Iris pigment epithelial cell (primary cell): ENCODE measurements at regions not wholly inside any gene's neighbourhood (a gene's known extent, or its start where the extent isn't known, plus 50 kb on each side); places are given as distances from the start of the nearest gene placed in this dataset.
"Not testable (repeated sequence)": the region's sequence is repeated elsewhere in the genome, so short reads cannot be mapped to it uniquely, and the experiment has no call there.

ENCODE experiments used
- DNase-seq: peaks from one replicate; pipeline ENCODE4 v3.0.0-alpha.2; 2011; ENCODE audit warnings: low read depth

DNA sequence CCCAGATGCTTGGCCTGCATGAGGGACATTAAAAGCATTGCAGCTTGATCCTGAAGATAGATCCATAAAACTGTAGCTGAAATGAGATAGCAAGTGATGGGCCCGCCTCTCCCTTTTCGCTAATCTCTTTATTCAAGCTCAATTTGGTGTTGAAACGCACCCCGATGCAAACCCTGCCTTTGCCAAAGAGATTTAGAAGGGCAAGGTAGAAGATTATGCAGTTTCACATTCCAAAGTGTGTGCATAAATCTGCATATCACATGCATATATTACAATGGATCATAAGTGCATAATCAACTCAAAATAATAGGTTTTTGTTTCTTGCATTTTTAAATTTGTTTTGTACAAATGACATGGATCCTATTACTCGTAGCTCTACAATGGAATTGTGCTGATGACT, 80.1 kb upstream of the SHANK2 start:
- no peak for DNase-seq

DNA sequence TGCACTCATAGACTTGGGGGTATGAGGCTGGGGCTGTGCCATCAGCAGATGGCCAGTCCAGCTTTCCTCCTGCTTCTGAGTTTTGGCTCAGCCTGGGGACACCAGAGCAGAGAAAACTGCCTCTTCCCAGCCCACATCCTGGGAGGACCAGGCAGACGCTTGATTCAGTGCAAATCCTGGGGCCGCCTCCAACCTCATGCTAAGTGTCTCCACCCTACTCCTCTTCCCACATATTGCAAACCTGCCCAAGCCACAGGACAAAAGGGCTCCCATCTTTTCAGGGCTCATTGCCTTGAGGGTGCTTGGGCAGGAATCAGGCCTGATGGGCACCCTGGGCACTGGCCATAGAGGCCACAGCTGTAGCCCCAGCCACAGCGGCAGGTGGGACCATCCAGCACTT, 79.7 kb upstream of the SHANK2 start:
- no peak for DNase-seq

DNA sequence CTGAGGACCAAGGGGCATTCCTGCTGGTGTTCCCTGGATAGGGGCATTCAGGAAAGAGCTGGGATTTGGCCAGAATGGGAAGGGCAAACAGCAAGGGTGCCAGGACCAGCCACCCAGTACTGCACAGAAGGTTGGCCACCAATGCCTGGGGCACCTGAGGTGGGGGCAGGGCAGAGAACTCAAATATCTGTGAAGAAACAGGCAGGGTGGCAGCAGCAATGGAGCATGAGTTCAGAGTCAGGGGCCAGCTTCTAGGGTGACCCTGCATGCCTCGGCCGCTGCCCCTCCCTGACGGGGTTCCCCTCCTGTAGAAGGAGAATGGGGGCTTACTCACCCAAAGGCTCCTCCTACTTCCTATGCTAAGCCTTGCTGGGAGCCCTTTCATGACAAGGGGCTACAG, 79.3 kb upstream of the SHANK2 start:
- DNase-seq: no peak

- no peak for DNase-seq
Observed at GRCh38 chr11:71330996-71331395, 78.6 kb upstream of the SHANK2 start.

- no peak for DNase-seq
Observed at GRCh38 chr11:71330349-71330748, 78.0 kb upstream of the SHANK2 start.

- DNase-seq: no peak
Observed at GRCh38 chr11:71329786-71330185, 77.4 kb upstream of the SHANK2 start.

DNA sequence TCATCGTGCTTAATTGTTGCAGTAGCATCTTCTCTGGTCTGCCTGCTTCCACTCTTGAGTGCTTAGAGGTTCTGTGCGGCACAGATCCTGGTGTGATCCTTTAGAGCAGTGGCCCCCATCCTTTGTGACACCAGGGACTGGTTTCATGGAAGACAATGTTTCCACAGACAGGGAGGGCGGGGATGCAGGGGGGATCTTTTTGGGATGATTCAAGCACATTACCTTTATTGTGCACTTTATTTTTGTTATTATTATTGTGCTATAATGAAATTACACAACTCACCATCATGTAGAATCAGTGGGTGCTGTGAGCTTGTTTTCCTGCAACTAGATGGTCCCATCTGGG, 76.8 kb upstream of the SHANK2 start:
- DNase-seq: no peak

DNA sequence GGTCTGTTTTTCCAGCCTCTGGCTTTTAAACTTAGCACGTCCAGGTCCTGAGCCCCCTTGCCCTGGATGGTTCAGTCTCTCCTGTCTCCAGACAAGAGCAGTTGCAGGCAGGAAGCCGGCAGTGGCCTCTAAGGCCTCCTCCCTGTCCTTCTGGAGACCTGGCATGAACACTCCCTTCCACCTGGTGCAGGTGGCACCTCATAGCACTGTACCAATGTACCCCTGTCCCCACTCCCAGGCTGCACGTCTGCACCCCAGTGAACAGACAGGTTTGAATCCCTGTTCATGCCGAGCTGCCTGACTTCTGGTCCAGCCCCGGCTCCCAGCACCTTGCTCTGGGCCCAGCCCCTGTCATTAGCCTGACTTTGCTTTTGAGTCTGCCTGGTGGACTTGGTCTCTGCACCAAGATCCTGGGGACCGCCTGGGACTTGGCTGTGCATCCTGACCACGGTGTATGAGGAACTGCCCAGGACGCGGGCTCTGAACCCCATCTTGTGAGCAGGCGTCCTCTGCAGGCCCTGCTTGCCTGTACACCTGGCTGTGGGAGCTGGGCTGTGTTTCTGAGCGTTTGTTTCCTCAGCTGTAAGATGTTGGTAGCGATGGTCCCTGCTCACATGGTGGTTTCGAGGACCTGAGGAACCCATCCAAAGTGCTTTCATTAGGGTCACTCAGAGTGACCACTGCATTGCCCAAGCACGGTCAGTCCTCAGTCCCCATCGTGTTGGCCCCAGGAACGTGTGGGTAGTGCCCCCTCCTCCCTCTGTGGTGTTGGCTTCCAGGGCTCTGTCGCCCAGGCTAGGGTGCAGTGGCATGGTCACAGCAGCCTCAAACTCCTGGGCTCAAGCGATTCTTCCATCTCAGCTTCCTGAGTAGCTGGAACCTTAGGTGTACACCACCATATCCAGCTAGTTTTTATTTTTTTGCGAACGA, 75.0 kb upstream of the SHANK2 start:
- DNase-seq: no peak

DNA sequence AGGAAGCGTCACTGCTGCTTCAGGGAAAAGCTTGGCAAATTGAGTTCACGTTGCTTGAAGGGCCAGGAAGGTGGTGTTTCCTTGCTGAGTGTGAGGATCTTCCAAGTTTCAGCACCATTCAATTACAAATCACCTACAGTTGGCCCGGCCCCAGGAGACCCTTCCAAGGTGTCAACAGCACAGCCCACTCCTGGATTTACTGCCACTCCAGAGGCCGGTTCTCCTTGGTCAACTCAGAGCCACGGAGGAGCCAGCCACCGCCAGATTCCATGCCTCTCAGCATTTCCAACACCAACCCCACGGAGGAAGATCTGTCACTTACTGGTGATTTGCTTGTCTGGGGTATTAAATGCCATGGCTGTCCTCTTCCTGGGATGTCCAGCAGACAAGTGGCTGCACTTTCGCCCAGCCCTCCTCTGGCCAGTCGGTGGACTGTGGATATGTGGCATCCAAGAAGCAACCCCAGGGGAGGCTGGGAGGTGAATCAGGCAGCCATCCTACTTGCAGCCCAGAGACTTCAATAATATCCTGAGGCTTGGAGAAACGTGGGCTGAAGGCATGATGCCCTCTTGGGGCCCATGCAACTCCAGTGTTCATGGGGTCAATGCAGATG, 74.1 kb upstream of the SHANK2 start:
- no peak for DNase-seq

GRCh38 chr11:71325418-71326327, 73.3 kb upstream of the SHANK2 start:
- no peak for DNase-seq

- no peak for DNase-seq
Observed at GRCh38 chr11:71324788-71325417, 72.5 kb upstream of the SHANK2 start.

GRCh38 chr11:71323876-71324526, 71.6 kb upstream of the SHANK2 start:
- DNase-seq: no peak

DNA sequence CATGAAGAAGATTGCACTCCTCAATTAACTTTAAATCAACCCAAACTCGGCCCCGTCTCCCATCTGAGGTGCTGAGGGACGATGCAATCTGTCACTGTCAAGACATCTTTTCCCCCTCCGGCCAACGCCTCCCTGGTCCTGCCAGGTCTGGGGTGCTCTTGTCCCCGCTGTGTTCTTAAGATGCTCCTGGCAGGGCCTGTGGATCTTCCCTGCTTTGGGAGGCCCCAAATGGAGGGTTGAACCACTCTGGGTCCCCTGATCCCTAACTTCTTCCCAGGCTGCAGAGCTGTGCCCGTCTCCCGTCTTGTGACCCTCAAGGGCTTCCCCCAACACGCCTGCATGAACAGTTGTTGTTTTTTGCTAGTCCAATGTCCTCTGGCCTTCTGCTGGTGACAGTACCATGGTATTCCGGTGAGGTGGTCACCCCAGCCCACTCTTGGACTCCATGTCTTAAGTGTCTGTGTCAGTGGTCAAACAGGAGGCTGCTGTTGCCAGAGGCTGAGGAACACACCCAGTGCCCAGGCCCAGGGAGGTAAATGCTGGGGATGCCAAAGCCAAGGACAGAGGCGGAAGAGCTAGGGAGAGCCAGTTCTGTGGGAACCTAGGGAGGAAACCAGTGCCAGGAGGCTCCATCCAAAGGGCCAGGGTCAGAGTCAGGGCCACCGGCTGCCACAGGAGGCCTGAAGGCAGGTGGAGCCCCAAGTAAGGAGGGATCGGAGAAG, 70.6 kb upstream of the SHANK2 start:
- no peak for DNase-seq

DNA sequence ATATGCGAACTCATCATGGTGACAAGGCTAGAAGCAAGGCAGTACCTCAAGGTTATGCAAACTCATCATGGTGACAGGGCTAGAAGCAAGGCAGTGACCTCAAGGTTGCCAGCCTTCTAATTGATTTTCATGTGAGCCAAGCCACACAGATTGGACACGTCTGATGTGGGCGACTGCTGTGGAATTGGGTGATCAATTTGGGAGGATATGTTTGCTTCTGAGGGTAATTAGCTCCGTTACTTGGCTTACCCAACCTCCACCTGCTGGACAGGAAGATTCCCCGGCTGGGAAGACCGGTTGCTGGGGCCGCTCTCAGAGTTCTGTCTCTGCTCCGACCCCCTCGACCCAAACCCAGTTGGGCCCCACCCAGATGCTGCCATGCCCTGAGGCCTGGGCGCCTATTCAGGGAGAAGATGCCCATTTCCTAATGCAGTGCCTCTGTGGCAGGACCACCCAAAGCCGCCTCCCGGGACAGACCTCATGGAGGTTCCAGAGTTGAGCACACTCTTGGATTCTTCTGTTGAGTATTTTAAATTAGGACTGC, 69.9 kb upstream of the SHANK2 start:
- DNase-seq: no peak

DNA sequence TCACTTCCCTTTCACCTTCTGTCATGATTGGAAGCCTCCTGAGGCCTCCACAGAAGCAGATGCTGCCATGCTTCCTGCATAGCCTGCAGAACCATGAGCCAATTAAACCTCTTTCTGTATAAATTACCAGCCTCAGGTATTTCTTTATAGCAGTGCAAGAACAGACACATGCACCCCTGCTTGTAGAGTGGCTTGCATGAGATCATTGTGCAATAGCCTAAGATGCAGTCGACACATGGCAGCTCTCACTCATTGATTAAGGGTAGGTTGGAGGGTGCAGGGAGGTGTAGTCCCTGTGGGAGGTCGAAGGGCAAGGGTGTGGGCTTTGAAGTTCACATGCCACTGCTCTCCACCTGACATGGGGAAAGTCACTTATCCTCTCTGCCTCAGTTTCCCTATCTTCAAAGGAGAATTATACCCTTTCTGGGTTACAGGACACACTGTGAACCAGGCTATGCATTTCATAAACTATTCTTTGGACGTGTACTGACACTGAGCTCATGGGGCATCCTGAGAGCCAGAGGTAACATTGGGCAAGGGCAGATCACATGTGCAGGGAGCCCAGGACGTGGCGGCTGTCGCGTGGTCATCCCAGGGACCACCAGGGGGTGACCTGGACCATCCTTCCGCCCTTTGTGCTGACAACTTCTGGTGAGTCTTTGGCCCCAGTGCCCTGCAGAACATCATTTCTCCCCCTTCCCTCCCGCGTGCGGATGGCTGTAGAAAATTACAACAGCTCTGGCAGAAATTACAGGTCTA, 69.2 kb upstream of the SHANK2 start:
- DNase-seq: no peak

GRCh38 chr11:71316701-71317100, 64.3 kb upstream of the SHANK2 start:
- no peak for DNase-seq

DNA sequence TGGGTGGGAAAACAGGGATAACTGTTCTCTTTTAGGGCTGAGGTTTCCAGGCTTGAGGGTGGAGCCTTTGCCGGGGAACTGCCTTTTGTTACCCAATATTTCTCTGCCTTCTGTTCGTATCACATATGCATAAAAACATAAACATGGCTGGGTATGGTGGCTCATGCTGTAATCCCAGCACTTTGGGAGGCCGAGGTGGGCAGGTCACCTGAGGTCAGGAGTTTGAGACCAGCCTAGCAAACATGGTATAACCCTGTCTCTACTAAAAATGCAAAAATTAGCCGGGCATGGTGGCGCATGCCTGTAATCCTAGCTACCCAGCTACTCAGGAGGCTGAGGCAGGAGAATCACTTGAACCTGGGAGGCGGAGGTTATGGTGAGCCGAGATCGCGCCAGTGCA, 60.2 kb upstream of the SHANK2 start:
- DNase-seq: not testable (repeated sequence)

GRCh38 chr11:71311928-71312510, 59.6 kb upstream of the SHANK2 start:
- DNase-seq: no peak

DNA sequence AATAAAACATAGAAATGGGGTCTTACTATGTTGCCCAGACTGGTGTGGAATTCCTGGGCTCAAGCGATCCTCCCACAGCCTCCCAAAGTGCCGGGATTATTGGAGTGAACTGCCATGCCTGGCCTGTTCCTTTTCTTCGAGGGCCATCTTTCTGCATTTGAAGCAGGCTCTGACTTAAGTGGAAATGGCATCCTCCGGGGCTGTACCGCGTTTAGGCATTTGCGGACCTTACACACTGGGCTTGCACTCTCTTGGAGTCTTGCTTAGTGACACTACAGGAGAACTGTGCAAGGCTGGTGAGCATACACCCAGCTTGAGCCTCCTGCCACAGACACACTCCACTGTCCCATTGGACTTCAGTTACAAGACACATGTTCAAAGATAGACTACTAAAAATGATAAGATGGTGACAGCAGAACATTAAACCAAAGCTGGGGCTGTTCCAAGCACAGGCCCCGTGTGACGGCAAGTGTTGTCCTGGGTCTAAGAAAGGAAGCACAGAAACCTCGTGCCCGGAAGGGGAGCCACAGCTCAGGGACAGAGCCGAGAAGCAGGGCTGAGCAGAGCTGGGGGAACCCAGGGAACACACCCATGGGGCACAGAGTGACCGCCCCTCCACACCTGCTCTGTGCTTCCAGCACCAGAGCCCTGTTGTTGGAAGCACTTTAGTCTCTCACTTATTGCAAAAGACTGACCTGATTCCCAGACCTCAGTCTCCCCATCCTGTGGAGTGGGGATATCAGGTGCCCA, 59.0 kb upstream of the SHANK2 start:
- DNase-seq: no peak
